Cardiac muscle cell (in vitro differentiated cells and primary cell): ENCODE measurements at regions not wholly inside any gene's neighbourhood (a gene's known extent, or its start where the extent isn't known, plus 50 kb on each side); places are given as distances from the start of the nearest gene placed in this dataset.

Source experiments
- DNase-seq, 2 donors: peaks; one replicate each; pipeline versions ENCODE4 v3.0.0 to v3.0.0-alpha.2; 2010 to 2017; ENCODE audit warnings: low read depth in 1 of 2, low spot score in 1 of 2
- H3K27ac ChIP-seq: fragments of 200-600 bp; sonication (generic); 2 replicates; pipeline ENCODE4 v1.5.1; 2016
- H3K27me3 ChIP-seq: fragments of 200-600 bp; sonication (generic); 2 replicates; pipeline ENCODE4 v1.6.0; 2016; ENCODE audit warnings: control low read depth
- H3K36me3 ChIP-seq: fragments of 200-600 bp; sonication (generic); 2 replicates; pipeline ENCODE4 v1.5.1; 2016; ENCODE audit warnings: control low read depth
- H3K4me1 ChIP-seq: fragments of 200-600 bp; sonication (generic); 2 replicates; pipeline ENCODE4 v1.8.1; 2017; ENCODE audit warnings: low read depth, mild to moderate bottlenecking, mixed run types
- H3K4me3 ChIP-seq: fragments of 200-600 bp; sonication (generic); 2 replicates; pipeline ENCODE4 v1.5.1; 2016; ENCODE audit warnings: mild to moderate bottlenecking
- H3K9me3 ChIP-seq: fragments of 200-600 bp; sonication (generic); 2 replicates; pipeline ENCODE4 v1.5.1; 2017; ENCODE audit warnings: low read depth, mild to moderate bottlenecking, control low read depth
- CTCF ChIP-seq: IDR thresholded peaks from 2 replicates; pipeline ENCODE4 v1.5.1; 2012; ENCODE audit warnings: low read depth, mild to moderate bottlenecking, low read length

- H3K4me1 ChIP-seq, result no peaks in the 10 kb centered on the region
- H3K36me3 ChIP-seq, result no peaks in the 10 kb centered on the region
- H3K9me3 ChIP-seq, result no peaks in the 10 kb centered on the region
- H3K4me3 ChIP-seq, result no peak overlapping the region
- no peak for TF ChIP-seq CTCF
- no peaks in the 10 kb centered on the region for H3K27me3 ChIP-seq
- H3K27ac ChIP-seq, result no peak overlapping the region
- no peak for DNase-seq
These were observed 124.6 kb downstream of the SINHCAF start for GRCh38 chr12:31201382-31201781.

- no peaks in the 10 kb centered on the region for H3K9me3 ChIP-seq
- H3K4me1 ChIP-seq, result no peaks in the 10 kb centered on the region
- H3K27ac ChIP-seq, result no peak overlapping the region
- no peaks in the 10 kb centered on the region for H3K36me3 ChIP-seq
- no peak overlapping the region for H3K4me3 ChIP-seq
- no peaks in the 10 kb centered on the region for H3K27me3 ChIP-seq
- no peak for DNase-seq
- no peak for TF ChIP-seq CTCF
These were observed 122.7 kb downstream of the SINHCAF start for GRCh38 chr12:31203261-31203660.

- no peak for TF ChIP-seq CTCF
- no peaks in the 10 kb centered on the region for H3K9me3 ChIP-seq
- H3K36me3 ChIP-seq, result no peaks in the 10 kb centered on the region
- peak in 1 of 2 donors; percentile 86 for DNase-seq
- no peaks in the 10 kb centered on the region for H3K27me3 ChIP-seq
- no peak overlapping the region for H3K4me3 ChIP-seq
- no peaks in the 10 kb centered on the region for H3K4me1 ChIP-seq
- H3K27ac ChIP-seq, result no peak overlapping the region
These were observed 120.9 kb downstream of the SINHCAF start for GRCh38 chr12:31205054-31205453.

- H3K36me3 ChIP-seq, result no peaks in the 10 kb centered on the region
- H3K27ac ChIP-seq, result no peak overlapping the region
- DNase-seq, result peak in 1 of 2 donors; percentile 92
- TF ChIP-seq CTCF, result no peak
- no peak overlapping the region for H3K4me3 ChIP-seq
- H3K9me3 ChIP-seq, result no peaks in the 10 kb centered on the region
- H3K27me3 ChIP-seq, result no peaks in the 10 kb centered on the region
- no peaks in the 10 kb centered on the region for H3K4me1 ChIP-seq
These were observed 119.8 kb downstream of the SINHCAF start for GRCh38 chr12:31206038-31206670.

GRCh38 chr12:31207799-31208465 lies 118.0 kb downstream of the SINHCAF start:
- Histone ChIP-seq H3K4me1 (no peaks in the 10 kb centered on the region), H3K27ac (no peak overlapping the region), H3K27me3 (no peaks in the 10 kb centered on the region), H3K4me3 (no peak overlapping the region), H3K9me3 (no peaks in the 10 kb centered on the region), H3K36me3 (no peaks in the 10 kb centered on the region)
- peak in 1 of 2 donors; percentile 34 for DNase-seq
- no peak for TF ChIP-seq CTCF
